CD1c-positive myeloid dendritic cell (primary cell): ENCODE measurements at regions not wholly inside any gene's neighbourhood (a gene's known extent, or its start where the extent isn't known, plus 50 kb on each side); places are given as distances from the start of the nearest gene placed in this dataset.

Source experiments
- DNase-seq: peaks from one replicate; pipeline ENCODE4 v3.0.0-alpha.2; 2016; ENCODE audit errors: extremely low spot score

DNA sequence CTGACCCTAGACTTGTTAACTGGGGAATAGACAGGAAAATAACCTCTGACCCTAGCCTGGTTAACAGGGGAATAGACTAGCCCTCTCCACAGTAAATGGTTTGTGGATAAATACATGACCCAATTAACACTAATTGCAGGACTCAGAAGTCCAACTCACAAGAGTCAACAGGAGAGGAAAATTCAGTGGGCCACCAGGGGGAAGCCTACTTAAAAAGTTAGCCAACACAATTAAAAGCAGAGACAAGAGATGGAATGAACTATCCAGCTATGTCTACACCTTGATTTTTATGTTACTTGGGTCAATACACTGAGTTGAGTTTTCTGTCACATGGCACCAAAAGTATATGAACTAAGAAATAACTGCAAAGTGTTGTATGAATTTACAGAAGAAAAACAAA is 158.8 kb upstream of the SLC39A10 start:
- DNase-seq: peak; percentile 69

GRCh38 chr2:195496991-195497390 is 160.0 kb upstream of the SLC39A10 start:
- no peak for DNase-seq

DNA sequence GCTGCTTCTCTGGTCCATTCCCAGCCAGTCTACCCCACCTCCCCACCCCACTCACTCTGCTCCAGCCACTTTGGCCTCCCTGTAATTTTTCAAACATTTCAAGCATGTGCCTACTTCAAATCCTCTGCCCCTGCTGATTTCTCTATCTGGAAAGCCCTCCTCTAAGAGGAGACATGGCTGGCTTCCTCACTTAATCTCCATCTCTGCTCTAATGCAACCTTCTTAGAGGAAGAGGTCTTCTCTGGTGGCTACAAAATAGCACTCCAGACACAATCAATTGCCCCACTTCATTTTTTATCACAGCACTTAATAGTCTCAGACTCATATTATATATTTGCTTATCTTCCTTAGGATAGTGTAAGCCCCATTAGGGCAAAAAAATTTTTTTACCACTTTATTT is 161.1 kb upstream of the SLC39A10 start:
- no peak for DNase-seq

GRCh38 chr2:195495351-195495750 is 161.7 kb upstream of the SLC39A10 start:
- no peak for DNase-seq

- DNase-seq: no peak
Observed at GRCh38 chr2:195494451-195494850, 162.6 kb upstream of the SLC39A10 start.

DNA sequence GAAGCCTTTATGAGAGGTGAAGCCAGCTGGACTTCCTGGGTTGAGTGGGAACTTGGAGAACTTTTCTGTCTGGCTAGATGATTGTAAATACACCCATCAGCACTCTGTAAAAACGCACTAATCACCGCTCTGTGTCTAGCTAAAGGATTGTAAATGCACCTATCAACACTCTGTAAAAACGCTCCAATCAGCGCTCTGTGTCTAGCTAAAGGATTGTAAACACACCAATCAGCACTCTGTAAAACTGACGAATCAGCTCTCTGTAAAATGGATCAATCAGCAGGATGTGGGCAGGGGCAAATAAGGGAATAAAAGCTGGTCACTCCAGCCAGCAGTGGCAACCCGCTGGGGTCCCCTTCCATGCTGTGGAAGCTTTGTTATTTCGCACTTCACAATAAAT is 163.6 kb upstream of the SLC39A10 start:
- DNase-seq: no peak

- DNase-seq: no peak
Observed at GRCh38 chr2:195490319-195490718, 166.7 kb upstream of the SLC39A10 start.

DNA sequence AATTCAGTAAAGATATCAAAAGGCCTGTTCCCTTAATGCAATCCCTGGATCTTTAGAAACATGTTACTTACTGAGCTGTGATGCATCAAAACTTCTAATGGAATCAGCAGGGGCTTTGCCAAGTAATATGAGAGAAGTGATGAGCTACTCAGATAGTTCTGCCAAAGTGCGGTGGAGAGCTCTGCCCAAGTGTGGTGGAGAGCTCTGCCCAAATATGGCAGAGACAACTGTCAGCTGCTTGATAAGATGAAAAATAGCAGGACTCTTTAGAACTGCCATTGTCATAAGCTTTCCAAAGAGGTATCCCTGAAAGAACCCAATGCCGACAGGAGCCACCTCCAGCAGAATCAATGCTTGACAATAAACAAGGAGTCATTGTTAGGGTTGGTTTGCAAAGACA is 167.9 kb upstream of the SLC39A10 start:
- no peak for DNase-seq

DNA sequence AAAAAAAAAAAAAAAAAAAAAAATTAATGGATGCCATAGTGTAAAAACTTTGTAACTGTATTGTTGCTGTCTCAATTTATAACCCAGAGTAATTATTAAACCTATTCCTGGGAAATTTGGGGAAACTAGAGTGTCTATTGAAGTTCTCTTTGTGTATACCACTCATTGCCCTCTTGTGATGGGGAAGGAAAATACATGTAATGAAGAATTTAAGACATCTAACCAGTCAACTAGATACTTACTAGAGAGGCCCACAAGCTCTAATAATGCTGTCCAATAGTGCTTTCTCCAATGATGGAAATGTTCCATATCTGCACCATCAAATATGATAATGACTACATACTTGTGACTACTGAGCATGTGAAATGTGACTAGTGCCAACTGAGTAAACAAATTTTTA is 168.5 kb upstream of the SLC39A10 start:
- DNase-seq: no peak

DNA sequence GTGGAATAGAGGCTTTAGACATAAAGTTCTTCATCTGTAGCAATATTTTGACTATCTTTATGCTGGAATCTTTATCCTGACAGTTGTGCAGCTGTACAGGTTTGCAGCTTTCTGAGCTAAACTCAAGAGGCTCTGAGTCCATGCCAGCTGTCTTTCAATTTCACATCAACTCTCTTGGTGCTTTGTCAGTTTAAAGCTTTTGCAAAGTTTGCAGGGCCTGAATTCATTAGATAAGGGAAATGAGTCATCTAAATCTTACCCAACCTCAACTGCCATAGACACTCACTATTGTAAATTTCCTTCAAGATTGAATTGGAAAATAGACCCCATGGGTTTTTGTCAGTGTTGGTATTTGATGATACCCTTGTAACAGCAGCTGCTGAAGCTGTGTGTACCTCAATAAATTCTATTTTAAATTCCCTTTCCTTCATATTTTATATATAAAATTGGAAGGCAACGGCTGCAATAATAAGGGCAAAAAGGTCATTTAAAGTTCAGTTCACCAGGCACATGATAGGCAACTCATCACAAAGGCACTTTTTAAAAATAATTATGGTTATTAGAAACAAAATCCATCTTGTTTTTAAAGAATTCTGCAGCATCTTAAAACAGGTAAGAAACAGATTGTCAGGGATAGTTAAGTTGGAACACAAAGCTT is 169.9 kb upstream of the SLC39A10 start:
- DNase-seq: peak; percentile 50

DNA sequence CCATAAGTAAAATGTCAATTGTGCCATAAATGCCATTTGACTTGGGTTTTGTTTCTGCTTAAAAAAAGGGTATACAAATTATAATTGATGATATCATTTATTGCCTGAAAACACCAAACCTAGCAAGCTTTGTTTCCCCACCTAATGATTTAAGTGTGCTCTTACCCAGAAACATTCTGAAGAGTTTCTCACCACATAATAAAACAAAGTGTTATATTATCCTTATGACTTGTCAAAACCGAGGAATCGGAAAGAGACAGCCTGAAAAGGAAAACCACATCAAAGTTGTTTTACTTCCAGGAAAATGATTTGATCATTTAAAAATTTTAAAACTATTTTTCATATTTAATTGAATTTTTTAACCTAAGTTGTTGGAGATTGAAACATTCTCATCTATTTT is 170.5 kb upstream of the SLC39A10 start:
- DNase-seq: no peak

- no peak for DNase-seq
Observed at GRCh38 chr2:195482010-195482409, 175.0 kb upstream of the SLC39A10 start.

- no peak for DNase-seq
Observed at GRCh38 chr2:195480121-195480520, 176.9 kb upstream of the SLC39A10 start.

DNA sequence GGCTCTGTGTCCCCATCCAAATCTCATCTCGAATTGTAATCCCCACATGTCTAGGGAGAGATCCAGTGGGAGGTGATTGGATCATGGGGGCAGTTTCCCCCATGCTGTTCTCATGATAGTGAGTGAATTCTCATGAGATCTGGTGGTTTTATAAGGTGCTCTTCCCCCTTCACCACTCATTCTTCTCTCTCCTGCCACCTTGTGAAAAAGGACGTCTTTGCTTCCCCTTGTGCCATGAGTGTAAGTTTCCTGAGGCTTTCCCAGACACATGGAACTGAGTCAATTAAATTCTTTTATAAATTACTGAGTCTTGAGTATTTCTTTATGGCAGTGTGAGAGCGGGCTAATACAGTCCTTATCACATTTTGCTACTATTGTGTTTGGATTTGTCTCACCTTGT is 177.6 kb upstream of the SLC39A10 start:
- no peak for DNase-seq

- no peak for DNase-seq
Observed at GRCh38 chr2:195477996-195478382, 179.0 kb upstream of the SLC39A10 start.

GRCh38 chr2:195477248-195477995 is 179.6 kb upstream of the SLC39A10 start:
- no peak for DNase-seq

GRCh38 chr2:195475336-195475735 is 181.7 kb upstream of the SLC39A10 start:
- no peak for DNase-seq

DNA sequence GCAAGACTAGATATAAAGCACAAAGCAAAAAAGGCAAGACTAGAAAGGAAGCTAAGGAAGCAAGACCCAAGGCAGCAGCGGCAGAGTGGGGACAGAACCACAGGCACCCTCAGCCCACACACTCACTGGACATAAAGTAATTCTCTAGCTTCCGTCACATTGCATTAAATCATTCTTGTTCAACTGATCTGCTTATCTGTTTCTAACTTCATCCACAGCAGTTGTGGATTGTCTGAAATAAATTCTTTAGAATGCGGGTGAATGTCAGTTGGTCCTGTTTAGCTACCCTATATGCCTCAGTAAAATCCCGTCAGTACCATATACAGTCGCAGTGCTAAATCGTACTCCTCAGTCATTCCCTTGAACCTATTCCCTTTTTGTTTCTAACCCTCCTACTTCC is 183.2 kb upstream of the SLC39A10 start:
- DNase-seq: peak; percentile 4

DNA sequence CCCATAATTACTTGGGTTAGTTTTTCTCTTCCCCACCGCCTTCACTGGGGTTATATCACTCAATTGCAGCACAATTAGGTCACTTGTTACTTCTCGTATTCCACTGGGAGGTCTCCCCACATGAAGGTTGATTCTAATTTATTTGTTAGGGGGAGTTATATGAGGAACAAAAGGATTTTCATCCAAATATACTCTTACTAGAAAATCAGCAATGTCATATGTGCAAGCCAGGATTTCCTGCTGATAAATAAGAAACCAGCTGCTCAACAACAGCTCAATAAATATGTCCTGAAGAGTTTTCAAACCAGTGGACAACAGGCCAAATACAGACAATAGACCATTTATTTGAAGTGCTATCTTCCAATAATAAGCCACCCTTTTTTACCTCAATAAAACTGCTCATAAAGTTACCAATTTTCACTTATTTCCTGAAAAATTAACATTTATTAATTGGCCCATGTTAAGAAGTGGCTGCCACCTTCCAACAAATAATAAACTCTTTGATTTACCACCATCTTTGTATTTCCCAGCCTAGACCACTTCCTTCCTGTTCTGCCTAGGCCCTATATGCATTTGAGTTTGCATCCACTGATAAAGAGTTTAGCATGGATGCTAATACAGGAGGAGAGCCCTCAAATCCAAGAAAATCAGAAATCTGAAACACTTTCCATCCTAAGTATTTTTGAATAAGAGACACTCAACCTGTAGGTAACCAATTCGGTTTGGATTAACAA is 184.4 kb upstream of the SLC39A10 start:
- DNase-seq: no peak

- no peak for DNase-seq
Observed at GRCh38 chr2:195471807-195472206, 185.2 kb upstream of the SLC39A10 start.

GRCh38 chr2:195471163-195471562 is 185.9 kb upstream of the SLC39A10 start:
- no peak for DNase-seq

- no peak for DNase-seq
Observed at GRCh38 chr2:195470622-195471021, 186.4 kb upstream of the SLC39A10 start.

DNA sequence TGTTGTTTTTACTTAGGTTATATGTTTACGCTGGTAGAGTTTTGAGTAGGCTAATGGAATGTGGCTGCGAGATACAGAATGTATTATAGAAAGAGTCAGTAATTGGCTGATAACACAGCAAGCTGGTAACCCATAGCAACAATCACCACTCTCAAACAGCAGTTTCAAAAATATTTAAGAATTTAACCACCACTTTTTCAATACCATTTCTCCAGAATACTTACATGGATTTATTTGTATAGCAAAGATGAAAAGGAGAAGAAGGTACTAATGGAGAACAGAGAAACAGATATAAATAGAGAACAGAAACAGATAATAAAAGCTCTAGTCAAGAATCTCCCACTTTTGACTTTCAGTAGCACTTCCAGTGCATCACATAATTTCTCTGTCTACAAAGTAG is 188.3 kb upstream of the SLC39A10 start:
- peak; percentile 7 for DNase-seq
